NCI-H1694 treated with DMSO at 0.1 percent for 48 hours (cell line): ENCODE measurements at regions not wholly inside any gene's neighbourhood (a gene's known extent, or its start where the extent isn't known, plus 50 kb on each side); places are given as distances from the start of the nearest gene placed in this dataset.
"Not testable (repeated sequence)": the region's sequence is repeated elsewhere in the genome, so short reads cannot be mapped to it uniquely, and the experiment has no call there.

Source experiments
- DNase-seq: peaks from one replicate; lab custom pipeline; 2025; lab: John Stamatoyannopoulos, UW

DNA sequence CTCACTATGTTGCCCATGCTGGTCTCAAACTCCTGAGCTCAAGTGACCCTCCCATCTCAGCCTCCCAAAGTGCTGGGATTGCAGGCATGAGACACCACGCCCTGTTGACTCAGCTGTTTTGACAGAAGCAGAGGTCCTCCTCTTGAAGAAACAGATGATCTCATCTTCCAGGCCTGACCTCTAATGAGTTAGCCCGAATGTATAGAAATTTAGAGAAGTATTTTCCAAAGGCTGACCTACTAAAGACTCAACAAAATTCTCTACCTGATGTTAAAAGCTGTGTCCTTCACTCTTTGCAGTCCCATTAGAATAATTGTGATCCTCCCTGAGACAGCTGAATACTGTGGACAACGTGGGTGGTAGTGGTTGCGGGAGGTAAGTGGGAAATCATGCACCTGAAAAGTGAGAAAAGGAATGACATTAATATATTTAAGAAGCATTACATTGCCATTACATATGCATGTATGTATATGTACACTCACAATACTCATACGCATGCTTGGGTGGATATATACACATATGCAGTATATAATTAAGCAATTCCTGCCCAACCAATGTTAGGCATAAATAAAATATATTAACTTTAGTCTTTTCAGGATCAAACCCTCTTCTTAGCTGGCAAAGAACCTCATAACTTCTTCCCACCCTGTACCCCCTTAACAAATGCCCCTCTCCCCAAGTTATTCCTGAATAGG lies 204.6 kb upstream of the NR2F2 start:
- DNase-seq = no peak

- DNase-seq = no peak
Observed at GRCh38 chr15:96126859-96127258, 203.6 kb upstream of the NR2F2 start.

- no peak for DNase-seq
Observed at GRCh38 chr15:96130734-96131133, 199.8 kb upstream of the NR2F2 start.

DNA sequence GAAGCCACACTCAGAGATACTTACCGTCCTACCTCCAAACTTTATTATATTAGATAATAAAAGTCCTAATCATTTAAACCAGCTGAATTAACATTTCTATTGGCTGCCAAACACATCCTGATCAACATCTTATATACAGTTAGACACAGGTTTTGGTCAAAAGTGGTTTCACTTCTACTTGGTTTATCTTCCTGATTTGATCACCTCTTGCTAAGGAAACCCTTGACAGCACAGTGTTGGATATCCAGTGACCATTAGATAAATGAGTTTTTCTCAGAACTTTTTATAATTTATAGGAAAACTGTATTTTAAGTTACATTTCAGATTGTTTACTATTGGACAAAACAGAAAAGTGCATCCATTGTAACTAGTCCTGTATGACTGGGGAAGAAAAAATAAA lies 198.4 kb upstream of the NR2F2 start:
- no peak for DNase-seq

DNA sequence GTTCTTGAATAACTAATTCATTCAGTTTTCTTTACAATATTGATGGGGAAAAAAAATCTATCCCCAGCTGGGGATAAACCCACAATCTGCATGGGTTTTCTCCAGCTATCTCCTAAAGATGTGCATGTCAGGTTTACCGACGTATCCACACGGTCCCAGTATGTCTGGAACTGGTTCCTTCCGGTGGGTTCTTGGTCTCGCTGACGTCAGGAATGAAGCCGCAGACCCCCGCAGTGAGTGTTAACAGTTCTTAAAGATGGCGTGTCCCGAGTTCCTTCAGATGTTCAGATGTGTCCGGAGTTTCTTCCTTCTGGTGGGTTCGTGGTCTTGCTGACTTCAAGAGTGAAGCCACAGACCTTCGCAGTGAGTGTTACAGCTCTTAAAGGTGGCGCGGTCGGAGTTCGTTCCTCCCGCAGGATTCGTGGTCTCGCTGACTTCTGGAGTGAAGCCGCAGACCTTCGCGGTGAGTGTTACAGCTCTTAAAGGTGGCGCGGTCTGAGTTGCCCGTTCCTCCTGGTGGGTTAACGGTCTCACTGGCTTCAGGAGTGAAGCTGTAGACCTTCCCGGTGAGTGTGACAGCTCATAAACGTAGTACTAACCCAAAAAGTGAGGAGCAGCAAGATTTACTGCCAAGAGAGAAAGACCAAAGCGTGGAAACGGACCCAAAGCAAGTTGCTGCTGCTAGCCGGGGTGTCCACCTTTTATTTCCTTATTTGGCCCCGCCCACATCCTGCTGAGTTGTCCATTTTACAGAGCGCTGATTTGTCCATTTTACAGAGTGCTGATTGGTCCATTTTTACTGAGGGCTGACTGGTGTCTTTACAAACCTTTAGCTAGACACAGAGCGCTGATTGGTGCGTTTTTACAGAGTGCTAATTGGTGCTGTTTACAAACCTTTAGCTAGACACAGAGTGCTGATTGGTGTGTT lies 195.1 kb upstream of the NR2F2 start:
- no peak for DNase-seq

DNA sequence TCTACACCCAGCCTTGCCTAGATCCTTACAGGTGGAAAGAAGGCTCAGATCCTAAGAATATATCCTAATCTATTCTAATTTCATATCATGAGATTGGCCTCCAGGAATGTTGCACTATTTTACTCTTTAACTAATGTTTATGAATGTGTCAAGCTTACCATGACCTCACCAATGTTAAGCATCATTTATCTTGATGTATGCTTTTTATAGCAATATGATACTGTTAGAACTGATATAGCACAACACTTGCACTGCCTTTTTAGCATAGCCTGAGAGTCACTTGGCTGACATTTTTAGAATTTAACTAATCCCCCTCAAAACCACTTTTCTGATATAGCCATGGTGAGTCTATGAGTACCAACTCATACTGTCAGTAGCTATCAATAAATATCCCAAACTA lies 191.5 kb upstream of the NR2F2 start:
- no peak for DNase-seq

DNA sequence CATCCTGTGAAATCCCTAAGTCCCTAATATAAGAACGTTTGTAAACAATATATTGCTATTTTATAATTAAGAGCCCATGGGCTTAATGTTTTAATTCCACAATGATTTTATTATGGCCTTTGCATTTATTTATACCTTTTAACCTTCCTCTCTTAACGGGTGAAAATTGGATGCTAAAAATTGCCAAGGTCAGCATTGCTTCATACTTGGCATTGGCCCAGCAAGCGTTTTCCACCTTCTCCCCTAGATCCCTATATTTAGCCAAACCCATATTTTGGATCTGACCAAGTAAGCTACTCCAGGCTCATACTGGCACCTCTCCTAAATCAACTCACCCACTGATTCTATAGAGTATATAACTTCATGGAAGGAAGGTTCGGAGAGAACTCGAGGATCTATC lies 188.0 kb upstream of the NR2F2 start:
- no peak for DNase-seq

- no peak for DNase-seq
Observed at GRCh38 chr15:96144734-96145133, 185.8 kb upstream of the NR2F2 start.

DNA sequence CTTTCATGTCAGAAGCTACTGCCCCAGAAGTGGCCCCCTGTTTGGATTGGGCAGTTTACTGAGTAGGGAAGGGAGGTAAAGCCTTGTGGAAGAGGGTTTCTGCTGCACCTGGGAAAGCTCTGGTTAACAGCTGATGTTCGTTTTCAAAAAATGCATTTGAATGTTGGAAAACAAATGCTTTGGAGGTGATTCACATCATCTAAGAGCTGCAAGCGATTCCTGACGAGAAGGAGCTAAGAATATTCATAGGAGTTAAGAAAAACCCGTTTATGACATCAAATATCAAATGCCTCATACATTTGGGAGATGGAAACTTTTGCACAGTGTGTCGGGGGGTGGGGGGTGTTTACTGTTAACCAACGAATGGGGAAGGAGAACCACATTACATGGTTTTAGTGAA lies 183.8 kb upstream of the NR2F2 start:
- DNase-seq = no peak

GRCh38 chr15:96147267-96147666 lies 183.2 kb upstream of the NR2F2 start:
- DNase-seq = no peak

DNA sequence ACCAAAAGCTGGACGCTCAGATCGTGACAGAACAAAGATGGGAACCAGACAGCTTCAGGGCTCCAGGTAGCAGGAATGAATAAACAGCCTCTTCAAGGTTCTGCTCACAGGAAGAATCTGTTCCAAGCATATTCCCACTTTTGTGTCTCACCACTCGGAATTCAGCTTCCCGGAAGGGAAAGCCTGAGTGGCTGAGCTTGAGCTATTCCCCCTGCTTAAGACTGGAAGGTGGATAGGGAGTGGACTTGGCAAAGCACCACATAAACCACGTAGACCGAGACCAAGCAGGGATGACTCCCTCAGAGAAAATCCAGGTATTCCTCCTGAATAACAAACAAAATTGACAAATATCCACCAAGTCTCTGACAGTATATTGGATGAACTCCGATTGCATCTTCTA lies 180.2 kb upstream of the NR2F2 start:
- no peak for DNase-seq

- DNase-seq = not testable (repeated sequence)
Observed at GRCh38 chr15:96151749-96152148, 178.8 kb upstream of the NR2F2 start.

DNA sequence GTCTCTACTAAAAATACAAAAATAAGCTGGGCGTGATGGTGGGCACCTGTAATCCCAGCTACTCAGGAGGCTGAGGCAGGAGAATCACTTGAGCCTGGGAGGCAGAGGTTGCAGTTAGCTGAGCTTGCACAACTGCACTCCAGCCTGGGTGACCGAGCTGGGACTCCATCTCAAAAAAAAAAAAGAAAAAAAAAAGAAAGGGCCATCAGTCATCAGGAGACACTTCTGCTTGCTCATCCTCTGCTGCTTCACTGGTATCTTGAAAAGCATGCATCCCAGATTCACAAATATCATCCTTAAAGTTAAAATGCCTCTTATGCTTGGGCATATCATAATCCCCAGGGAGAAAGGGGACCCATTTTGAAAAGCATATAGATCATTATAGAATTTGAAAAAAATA lies 176.6 kb upstream of the NR2F2 start:
- DNase-seq = no peak

GRCh38 chr15:96158938-96159337 lies 171.6 kb upstream of the NR2F2 start:
- DNase-seq = no peak

- DNase-seq = no peak
Observed at GRCh38 chr15:96160269-96160668, 170.2 kb upstream of the NR2F2 start.

GRCh38 chr15:96160800-96161199 lies 169.7 kb upstream of the NR2F2 start:
- DNase-seq = no peak

DNA sequence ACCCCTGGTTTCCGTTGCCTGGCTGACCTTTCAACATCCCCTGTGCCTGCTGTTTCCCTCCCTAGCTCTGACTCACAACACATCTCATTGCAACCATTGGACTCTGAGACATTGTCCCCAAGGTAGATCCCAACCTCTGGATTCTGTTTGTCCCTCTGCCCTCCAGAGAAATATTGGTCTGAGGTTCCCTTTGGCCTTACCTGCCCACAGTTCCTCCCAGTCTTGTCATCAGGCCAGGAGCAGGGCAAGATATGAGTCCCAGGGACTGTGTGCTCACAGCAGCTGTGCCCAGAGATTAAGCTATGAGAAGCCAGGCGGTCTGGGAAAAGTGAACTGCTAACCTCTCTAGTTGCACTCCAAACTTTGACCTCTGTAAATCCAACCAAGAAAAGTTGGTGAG lies 168.2 kb upstream of the NR2F2 start:
- no peak for DNase-seq

GRCh38 chr15:96165081-96165480 lies 165.4 kb upstream of the NR2F2 start:
- DNase-seq = no peak

- no peak for DNase-seq
Observed at GRCh38 chr15:96165775-96166174, 164.7 kb upstream of the NR2F2 start.

DNA sequence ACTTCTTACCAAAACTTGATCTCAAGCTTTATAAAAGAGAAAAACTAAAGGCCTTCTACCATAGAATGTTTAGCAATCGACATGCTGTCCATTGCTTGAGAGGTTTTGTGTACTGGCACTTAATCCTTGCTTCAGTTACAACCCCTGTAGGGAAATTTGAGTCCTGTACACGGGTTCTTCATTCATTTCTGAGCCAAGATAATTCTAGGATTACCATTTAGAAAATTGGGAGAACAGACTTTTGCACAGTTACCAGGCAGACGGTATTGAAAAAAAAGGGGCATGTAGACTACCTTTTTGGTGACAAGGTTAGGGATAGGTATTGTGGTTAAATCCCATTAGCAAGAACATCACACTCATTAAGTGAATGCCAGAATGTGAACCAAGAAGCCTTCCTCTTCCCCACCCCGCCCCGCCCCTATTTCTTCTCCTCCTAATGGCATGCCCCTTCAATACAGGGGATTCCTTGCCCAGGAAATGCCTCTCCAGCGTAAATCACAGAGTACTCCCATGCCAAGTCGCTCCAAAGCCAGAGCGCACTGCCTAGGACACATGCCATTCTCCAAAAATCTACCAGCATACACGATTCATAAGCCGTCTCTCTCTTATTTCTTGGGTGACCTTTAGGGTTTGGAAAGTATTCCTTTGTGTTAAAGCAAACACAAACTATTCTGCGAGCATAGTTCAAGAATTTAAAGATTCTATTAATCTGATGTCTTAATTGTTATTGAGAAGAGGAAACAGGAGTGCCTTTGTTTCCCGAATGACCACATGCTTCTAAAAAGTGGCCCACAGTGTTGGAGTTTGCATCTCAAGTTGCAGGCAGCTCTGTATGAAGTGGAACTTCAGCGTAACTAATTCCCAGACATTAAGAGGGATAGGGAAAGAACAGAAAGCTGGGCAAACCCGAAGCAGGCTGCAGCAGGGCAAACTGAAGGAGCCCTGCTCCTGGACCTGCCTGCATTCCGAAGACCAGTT lies 164.0 kb upstream of the NR2F2 start:
- DNase-seq = no peak

- DNase-seq = not testable (repeated sequence)
Observed at GRCh38 chr15:96170616-96170978, 159.9 kb upstream of the NR2F2 start.
